Colonic mucosa (tissue), 4 donors: ENCODE measurements at regions not wholly inside any gene's neighbourhood (a gene's known extent, or its start where the extent isn't known, plus 50 kb on each side); places are given as distances from the start of the nearest gene placed in this dataset.

Experiments used
- DNase-seq: peaks from one replicate; pipeline ENCODE4 v3.0.0-alpha.2; 2020
- H3K27ac ChIP-seq: fragments of 200-600 bp; one replicate; pipeline ENCODE4 v1.8.0; 2021
- H3K27me3 ChIP-seq: fragments of 200-600 bp; one replicate; pipeline ENCODE4 v1.8.0; 2021
- H3K36me3 ChIP-seq: fragments of 200-600 bp; one replicate; pipeline ENCODE4 v1.8.0; 2021
- H3K4me1 ChIP-seq: fragments of 200-600 bp; one replicate; pipeline ENCODE4 v1.8.0; 2021; ENCODE audit warnings: mild to moderate bottlenecking
- H3K4me3 ChIP-seq: fragments of 200-600 bp; one replicate; pipeline ENCODE4 v1.8.0; 2021
- H3K9ac ChIP-seq, 2 donors: one replicate each; pipeline ENCODE4 v1.7.0; 2013; ENCODE audit warnings: control low read depth in 2 of 2, low read depth in 2 of 2, low read length in 2 of 2
- H3K9me3 ChIP-seq: fragments of 200-600 bp; one replicate; pipeline ENCODE4 v1.8.0; 2021
- CTCF ChIP-seq: fragments of 200-600 bp; IDR thresholded peaks from one replicate; pipeline ENCODE4 v1.8.0; 2022; ENCODE audit warnings: antibody characterized with exemption, mild to moderate bottlenecking
- intact Hi-C: fragments of 100-400 bp; cut with DNase I; formaldehyde crosslinking; loops from one replicate; pipeline ENCODE4 v1.14.1; 2022
- donor health status: healthy.
- donor health status: DM: no; HTN: no; CAD: no.
- donor health status: DM: no; HTN: no; CAD: no.

- H3K9ac ChIP-seq: no peak overlapping the region
- H3K9me3 ChIP-seq: no peaks in the 10 kb centered on the region
- H3K27me3 ChIP-seq: no peaks in the 10 kb centered on the region
- H3K36me3 ChIP-seq: no peaks in the 10 kb centered on the region
- H3K27ac ChIP-seq: no peak overlapping the region
- intact Hi-C loops: loop anchor here (5.0 to 10.0 kb wide), 3 partner anchors 118 to 230 kb away; no protein-coding TSS in a partner anchor
- H3K4me1 ChIP-seq: no peaks in the 10 kb centered on the region
- peak; percentile 69 for DNase-seq
- TF ChIP-seq CTCF: peak; percentile 74
- H3K4me3 ChIP-seq: no peak overlapping the region
These were observed 86.7 kb downstream of the C18orf54 start for GRCh38 chr18:54444319-54444914.

GRCh38 chr18:54453996-54454395 lies 96.3 kb downstream of the C18orf54 start:
- no peak for TF ChIP-seq CTCF
- no peaks in the 10 kb centered on the region for H3K27me3 ChIP-seq
- DNase-seq: no peak

GRCh38 chr18:54465502-54465901 lies 107.8 kb downstream of the C18orf54 start:
- Histone ChIP-seq H3K27ac (no peak overlapping the region), H3K36me3 (no peaks in the 10 kb centered on the region), H3K27me3 (no peaks in the 10 kb centered on the region), H3K4me1 (no peaks in the 10 kb centered on the region), H3K9me3 (no peaks in the 10 kb centered on the region), H3K4me3 (no peak overlapping the region), H3K9ac (no peak overlapping the region)
- intact Hi-C loops: no loop called here
- no peak for TF ChIP-seq CTCF
- no peak for DNase-seq

More at GRCh38 chr18:54453996-54454395, 96.3 kb downstream of the C18orf54 start:
- Histone ChIP-seq H3K9me3 (no peaks in the 10 kb centered on the region), H3K36me3 (no peaks in the 10 kb centered on the region), H3K4me3 (no peak overlapping the region), H3K27ac (no peak overlapping the region), H3K4me1 (no peaks in the 10 kb centered on the region), H3K9ac (no peak overlapping the region)
- intact Hi-C loops: no loop called here

- Histone ChIP-seq H3K27ac (no peak overlapping the region), H3K4me1 (no peaks in the 10 kb centered on the region), H3K9ac (no peak overlapping the region), H3K4me3 (no peak overlapping the region), H3K36me3 (no peaks in the 10 kb centered on the region), H3K27me3 (no peaks in the 10 kb centered on the region), H3K9me3 (no peaks in the 10 kb centered on the region)
- no peak for TF ChIP-seq CTCF
- DNase-seq: no peak
- intact Hi-C loops: no loop called here
These were observed 108.7 kb downstream of the C18orf54 start for GRCh38 chr18:54466248-54467005.

- Histone ChIP-seq H3K27me3 (no peaks in the 10 kb centered on the region), H3K36me3 (no peaks in the 10 kb centered on the region), H3K9ac (no peak overlapping the region), H3K9me3 (no peaks in the 10 kb centered on the region), H3K4me1 (no peaks in the 10 kb centered on the region), H3K4me3 (no peak overlapping the region), H3K27ac (no peak overlapping the region)
- TF ChIP-seq CTCF: no peak
- intact Hi-C loops: no loop called here
- no peak for DNase-seq
These were observed 111.7 kb upstream of the DYNAP start for GRCh38 chr18:54479365-54479764.
